NOMO-1 treated with DMSO at 0.1 percent for 48 hours (cell line): ENCODE measurements at regions not wholly inside any gene's neighbourhood (a gene's known extent, or its start where the extent isn't known, plus 50 kb on each side); places are given as distances from the start of the nearest gene placed in this dataset.
"Not testable (repeated sequence)": the region's sequence is repeated elsewhere in the genome, so short reads cannot be mapped to it uniquely, and the experiment has no call there.

Source experiments
- DNase-seq: peaks from one replicate; lab custom pipeline; 2025; ENCODE audit not compliant: unreplicated experiment; lab: John Stamatoyannopoulos, UW

DNA sequence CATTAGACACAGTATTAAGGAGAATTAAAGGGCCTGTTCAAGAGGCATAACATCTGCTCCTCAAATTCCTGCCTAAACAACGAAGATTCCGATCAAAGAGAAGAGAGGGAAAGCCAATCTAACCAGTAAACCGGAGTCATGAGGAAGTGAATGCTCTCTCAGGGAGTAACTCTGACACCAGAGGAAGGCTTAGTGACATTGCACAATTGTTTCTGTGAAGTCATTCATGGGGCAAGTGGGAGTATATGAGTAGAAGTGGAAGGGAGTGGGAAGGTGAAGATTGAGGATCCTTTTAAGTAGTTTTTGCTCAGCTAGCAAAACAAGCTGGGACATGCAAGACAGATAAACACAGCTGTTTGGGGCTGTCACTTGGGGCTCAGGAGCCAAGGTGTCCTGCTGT, 136.4 kb upstream of the FAM174A start:
- peak; percentile 37 for DNase-seq

DNA sequence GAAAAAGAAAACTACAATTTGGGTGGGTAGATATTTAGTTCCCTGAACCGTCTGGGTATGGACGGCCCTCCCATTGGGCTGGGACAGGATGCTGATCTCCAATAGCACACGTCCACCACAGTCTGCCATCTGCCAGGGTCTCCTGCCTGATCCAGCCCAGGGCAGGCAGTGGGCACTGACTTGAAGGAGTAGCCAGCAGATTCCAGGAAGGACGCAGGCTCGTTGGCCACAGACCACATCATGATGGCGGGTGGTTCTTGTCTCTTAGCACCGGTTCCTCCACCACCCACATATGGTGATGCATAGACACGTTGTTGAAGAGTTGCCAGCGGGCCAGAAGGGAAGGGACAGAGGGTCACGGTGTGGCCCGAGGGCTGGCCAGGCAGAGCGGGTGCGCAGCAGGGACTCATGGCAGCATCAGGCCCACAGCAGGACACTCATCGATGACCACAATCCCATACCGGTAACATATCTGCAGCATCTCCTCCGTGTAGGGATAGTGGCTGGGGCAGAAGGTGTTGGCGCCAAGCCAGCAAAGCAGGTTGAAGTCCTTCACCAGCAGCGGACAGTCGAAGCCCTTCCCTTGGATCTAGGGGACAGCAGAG, 155.8 kb upstream of the FAM174A start:
- not testable (repeated sequence) for DNase-seq

DNA sequence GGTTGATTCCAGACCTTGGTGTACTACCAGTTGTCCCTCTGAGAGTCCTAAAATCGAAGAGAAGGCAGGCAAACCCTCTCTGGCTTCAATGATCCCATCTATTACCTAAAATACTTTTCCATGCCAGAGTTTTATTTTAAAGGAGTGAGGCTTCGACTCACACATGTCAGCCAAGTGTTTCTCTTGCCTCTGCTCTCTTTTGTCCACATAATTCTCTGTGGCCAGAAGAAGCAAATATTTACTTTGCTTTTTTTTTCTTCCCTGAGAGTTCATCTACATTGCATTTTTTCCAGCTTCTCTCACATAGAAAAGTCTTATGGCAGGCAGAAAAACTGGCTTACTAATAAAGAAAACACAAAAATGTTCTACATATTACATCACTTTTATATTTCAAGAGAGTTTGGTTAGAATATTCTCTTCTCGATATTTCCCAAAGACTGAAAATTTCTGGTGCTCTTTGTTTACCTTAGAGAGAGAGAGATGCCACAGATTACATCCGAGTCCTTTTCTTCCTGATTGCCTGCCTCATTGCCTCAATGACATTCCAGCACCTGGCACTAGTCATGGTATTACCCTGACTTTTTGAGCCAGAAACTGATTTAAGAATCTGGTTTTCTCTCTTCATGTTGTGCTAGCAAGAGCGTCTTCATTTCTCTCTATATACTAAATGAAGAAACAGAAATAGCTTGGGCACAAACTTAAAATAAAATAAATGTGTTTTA, 170.3 kb upstream of the FAM174A start:
- not testable (repeated sequence) for DNase-seq

DNA sequence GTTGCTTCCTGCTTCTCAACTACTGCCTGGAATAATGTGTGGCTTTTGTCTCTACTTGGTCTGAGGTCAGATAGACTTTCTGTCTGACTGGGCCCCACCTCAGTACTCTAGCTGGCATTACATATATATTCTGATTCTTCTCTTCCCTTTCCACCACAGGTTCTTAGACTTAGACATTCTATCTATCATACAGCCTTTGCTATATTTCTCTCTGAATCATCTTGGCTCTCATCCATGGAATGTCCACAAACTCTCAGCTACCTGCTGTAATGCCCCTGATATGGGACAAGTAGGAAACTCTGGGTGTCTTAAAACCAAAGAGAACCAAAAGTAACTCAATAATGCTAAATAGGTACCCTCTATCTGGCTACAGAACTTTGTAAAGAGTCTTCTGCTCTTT, 170.8 kb upstream of the FAM174A start:
- not testable (repeated sequence) for DNase-seq

DNA sequence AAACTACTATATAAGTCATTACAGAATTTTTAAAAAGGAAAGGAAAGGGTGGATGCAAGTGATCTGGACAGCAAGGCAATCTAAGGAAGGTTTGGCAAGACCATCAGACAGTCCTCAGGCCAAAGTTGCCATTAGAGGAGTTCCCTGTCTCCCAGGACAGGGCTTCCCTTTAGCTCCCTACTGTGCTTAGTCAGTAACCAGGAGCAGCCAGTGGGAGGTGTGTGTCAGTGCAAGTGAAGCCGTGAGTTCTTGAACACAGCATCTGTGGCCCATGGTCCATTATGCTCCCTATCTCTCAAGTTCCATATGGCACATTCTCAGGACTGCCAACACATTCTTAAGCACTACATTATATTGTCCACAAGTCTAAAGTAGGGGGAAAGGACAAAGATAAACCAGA, 175.2 kb upstream of the FAM174A start:
- not testable (repeated sequence) for DNase-seq

DNA sequence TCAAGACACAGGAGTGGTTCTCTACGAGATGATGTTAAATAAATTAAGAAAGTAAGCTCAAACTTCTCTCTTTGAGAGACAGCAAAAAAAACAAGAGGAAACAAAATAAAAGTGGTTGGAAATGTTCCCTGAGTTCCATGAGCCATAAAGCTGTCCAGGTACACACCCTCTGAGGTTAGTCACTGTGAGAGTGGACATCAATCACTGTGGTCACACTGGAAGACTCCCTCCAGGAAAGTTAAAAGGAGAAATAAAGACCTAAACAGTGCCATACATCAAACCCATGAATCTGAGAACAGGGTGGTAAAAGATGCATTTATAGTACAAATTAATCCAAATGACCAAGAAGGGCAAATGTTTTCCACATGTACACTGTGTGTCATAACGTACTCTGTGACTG, 188.9 kb upstream of the FAM174A start:
- DNase-seq, result not testable (repeated sequence)

- DNase-seq, result not testable (repeated sequence)
Observed at GRCh38 chr5:100341485-100341884, 193.7 kb upstream of the FAM174A start.

- no peak for DNase-seq
Observed at GRCh38 chr5:100322483-100322882, 212.7 kb upstream of the FAM174A start.

DNA sequence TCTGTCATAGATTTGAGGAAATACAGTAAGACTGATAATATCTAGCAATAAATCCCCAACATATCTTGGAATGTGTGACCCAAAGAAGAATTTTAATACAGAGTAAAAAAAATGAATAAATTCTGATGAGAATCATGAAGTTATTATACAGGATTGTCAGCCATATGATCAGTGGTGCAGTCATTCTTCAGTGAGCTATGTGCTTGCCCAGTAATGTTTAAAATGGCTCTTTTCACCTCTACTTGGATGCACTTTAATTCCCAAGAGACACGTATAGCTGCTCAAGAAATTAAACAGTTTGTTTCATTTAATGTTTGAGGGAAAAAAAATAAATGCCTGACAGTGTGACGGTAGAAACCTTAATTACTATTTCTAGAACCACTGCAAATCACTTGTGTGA, 215.3 kb upstream of the FAM174A start:
- DNase-seq, result no peak

- DNase-seq, result peak; percentile 85
Observed at GRCh38 chr5:100313657-100314056, 221.5 kb upstream of the FAM174A start.

- DNase-seq, result no peak
Observed at GRCh38 chr5:100311806-100312205, 223.4 kb upstream of the FAM174A start.

- no peak for DNase-seq
Observed at GRCh38 chr5:100306000-100306399, 229.2 kb upstream of the FAM174A start.

GRCh38 chr5:100303216-100303615, 232.0 kb upstream of the FAM174A start:
- DNase-seq, result no peak

DNA sequence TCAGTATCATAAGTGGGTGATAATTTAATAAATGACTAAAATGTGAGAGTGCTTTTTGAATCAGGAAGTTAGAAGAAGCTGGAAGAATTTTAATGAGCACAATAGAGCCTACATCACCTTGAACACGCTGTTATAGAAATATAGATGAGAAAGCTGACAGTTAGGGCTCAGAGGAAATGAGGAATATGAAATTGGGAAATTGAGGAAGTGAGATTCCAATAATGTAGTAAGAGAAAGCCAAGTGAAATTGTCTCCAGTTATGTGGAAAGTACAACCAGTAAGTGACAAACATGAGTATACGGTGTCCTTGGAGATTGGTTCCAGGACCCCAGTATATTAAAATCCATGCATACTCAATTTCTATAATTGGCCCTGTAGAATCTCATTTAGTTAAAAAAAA, 235.9 kb upstream of the FAM174A start:
- peak; percentile 30 for DNase-seq

DNA sequence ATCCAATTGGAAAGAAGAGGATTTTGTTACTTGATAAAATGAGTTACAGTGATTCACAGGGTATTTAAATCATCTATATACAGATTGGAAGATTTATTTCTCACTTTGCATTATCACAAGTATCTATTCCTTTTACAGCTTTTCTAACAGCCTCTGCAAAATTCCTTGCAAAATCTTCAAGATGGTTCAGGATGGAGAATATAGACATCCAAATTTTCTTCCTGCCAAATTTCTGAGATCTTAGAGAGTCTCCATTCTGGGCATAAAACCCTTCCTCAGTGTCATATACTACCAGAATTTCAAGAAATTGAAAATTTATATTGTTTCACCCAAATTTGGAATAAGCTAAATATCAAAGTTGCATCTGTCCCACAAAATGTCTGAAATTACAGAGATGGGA, 259.1 kb upstream of the FAM174A start:
- no peak for DNase-seq

DNA sequence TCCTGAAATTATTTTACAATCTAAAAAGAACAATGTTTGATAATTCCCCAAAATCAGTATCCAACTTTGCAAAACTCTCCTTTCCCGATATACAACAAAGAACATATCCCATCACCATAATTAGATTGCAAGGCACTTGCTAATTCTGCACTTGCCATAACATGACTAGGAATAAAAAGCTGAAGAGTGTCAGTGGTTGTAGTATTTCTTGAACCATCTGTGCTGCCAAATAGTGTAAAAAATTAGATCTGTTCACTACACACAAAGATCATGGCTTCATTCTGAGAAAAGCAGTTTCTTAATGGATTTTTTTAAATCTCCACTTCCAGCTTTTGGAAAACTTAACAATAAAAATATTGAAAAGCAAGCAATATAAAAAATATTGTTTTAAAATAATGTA, 259.5 kb upstream of the FAM174A start:
- no peak for DNase-seq

GRCh38 chr5:100273846-100274580, 261.2 kb upstream of the FAM174A start:
- DNase-seq, result no peak

DNA sequence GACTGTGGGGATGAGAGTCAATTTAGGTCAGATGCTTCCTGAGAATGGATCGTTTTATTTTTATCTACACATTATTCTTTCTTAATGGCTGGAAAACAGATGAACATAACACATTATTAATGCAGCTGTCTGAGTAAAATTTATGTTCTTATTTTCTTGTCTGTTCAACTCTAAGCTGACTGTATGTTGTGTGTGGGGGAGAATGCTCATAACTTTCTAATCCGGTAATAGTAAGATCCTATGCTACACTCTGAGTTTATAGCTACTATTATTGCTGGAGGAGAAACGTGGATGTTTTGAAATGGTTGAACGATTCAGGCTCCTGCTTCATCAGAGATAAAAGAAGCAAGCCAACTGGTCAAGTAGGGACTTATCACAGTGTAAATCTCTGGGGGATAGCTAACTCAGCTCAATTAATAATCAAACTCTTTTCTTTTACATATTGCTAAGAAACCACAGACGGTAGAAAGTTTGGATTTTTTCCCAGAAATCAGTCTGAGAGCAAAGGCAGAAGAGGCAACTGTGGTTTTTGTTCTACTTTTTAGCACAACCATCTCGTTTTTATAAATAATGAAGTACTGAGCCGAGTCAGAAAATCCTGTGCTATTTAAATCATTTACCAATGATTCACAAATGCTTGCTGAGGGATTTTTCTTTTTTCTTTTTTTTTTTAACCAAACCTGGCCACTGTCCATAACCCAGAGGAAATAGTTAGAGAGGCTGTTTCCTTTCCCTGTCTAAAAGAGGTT, 265.0 kb upstream of the FAM174A start:
- DNase-seq, result no peak

DNA sequence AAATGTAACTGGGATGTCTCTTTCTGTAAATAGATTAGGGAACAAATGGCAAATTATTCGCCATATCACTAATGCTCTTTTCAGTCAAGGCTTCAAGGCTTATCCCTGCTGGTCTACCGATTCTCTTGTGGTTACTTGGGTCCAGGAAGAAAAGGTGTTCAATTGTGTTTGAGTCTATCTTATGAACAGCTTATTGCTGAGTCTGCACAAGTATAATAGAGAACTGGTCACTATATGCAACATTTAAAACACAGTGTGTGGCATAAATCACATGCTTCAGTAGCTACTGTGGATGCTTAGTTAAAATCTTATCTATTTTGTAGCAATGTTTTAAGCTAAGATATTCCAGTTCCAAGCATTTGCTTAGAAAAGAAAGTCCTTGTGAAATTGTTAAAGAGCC, 274.2 kb upstream of the FAM174A start:
- no peak for DNase-seq

DNA sequence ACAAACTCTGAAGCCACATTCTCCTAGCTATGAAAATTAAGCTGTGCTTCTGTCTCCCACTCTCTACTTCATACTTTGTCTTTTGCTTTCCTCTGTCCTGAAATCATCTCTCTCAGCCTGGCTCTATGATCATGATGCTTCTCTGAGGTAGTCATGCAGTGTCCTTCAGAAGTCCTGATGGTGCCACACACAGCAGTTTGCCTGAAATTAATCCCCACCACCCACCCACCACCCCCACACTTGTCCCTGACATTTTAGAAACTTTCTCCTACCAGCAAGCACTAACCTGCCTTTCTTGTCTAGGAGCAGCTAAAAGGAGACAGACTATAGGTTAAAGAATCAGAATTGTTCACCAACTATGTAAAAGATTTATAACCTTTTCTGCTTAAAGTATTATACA, 282.2 kb upstream of the FAM174A start:
- DNase-seq, result no peak

- no peak for DNase-seq
Observed at GRCh38 chr5:100252037-100252436, 283.1 kb upstream of the FAM174A start.

DNA sequence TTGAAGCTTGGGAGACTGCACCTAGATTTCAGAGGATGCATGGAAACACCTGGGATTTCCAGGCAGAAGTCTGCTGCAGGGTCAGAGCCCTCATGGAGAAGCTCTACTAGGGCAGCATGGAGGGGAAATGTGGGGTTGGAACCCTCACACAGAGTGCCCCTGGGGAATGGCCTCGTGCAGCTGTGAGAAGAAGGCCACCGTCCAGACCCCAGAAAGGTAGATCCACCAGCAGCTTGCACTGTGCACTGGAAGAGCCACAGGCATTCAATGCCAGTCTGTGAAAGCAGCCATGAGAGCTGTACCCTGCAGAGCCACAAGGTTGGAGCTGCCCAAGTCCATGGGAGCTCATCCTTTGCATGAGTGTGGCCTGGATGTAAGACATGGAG, 285.3 kb upstream of the FAM174A start:
- no peak for DNase-seq
